Suprapubic skin (tissue), 4 donors: ENCODE measurements at regions not wholly inside any gene's neighbourhood (a gene's known extent, or its start where the extent isn't known, plus 50 kb on each side); places are given as distances from the start of the nearest gene placed in this dataset.

Experiments
- CTCF ChIP-seq, 2 donors: fragments of 200-600 bp in 1 of 2; fragments of 450-650 bp in 1 of 2; sonication (generic) in 1 of 2; IDR thresholded peaks; one replicate each; pipeline ENCODE4 v1.5.1; 2016 to 2019; ENCODE audit warnings: antibody characterized with exemption in 2 of 2, mild to moderate bottlenecking in 1 of 2, moderate library complexity in 1 of 2
- POLR2A ChIP-seq, 2 donors: fragments of 450-650 bp; IDR thresholded peaks; one replicate each; pipeline ENCODE4 v1.6.1; 2017; ENCODE audit warnings: antibody characterized with exemption in 2 of 2, mild to moderate bottlenecking in 2 of 2, moderate library complexity in 2 of 2
- POLR2AphosphoS5 ChIP-seq, 3 donors: sonication (generic); formaldehyde crosslinking; IDR thresholded peaks; one replicate each; pipeline ENCODE4 v1.6.1; 2017; ENCODE audit warnings: antibody characterized with exemption in 3 of 3

GRCh38 chr4:159778298-159778697, 675.4 kb downstream of the RAPGEF2 start:
- TF ChIP-seq CTCF (IDR thresholded peaks at IDR 0.05) (no peak), POLR2AphosphoS5 (IDR thresholded peaks at IDR 0.05) (no peak), POLR2A (IDR thresholded peaks at IDR 0.05) (no peak)
